Testis (tissue), 2 donors: ENCODE measurements at regions not wholly inside any gene's neighbourhood (a gene's known extent, or its start where the extent isn't known, plus 50 kb on each side); places are given as distances from the start of the nearest gene placed in this dataset.

ENCODE experiments used
- POLR2A ChIP-seq: fragments of 450-650 bp; IDR thresholded peaks from one replicate; pipeline ENCODE4 v1.6.1; 2017; ENCODE audit warnings: antibody characterized with exemption, mild to moderate bottlenecking, moderate library complexity
- TF ChIP-seq, protein P1 (sequence below), 3 experiments: fragments of 450-650 bp in 2 of 3; fragments of 200-600 bp in 1 of 3; sonication (generic) in 1 of 3; IDR thresholded peaks; one replicate each; pipeline ENCODE4 v1.5.1; 2016 to 2019; ENCODE audit warnings: antibody characterized with exemption in 3 of 3, mild to moderate bottlenecking in 2 of 3, moderate library complexity in 1 of 3

DNA sequence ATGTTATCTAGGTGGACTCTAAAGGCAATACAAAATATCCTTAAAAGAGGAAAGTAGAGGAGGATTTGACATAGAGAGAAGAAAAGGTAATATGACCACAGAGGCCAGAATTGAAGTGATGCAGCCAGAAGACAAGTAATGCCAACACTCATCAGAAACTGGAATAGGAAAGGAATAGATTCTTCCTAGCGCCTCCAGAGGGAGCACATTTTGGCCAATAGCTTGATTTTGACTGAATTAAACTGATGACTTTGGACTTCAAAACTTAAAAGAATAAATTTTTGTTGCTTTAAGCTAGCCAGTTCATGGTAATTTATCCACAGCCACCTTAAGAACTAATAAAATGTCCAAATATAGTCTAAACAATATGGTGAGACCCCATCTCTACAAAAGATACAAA is 1921.9 kb downstream of the OLFM4 start:
- TF ChIP-seq, protein P1, sequence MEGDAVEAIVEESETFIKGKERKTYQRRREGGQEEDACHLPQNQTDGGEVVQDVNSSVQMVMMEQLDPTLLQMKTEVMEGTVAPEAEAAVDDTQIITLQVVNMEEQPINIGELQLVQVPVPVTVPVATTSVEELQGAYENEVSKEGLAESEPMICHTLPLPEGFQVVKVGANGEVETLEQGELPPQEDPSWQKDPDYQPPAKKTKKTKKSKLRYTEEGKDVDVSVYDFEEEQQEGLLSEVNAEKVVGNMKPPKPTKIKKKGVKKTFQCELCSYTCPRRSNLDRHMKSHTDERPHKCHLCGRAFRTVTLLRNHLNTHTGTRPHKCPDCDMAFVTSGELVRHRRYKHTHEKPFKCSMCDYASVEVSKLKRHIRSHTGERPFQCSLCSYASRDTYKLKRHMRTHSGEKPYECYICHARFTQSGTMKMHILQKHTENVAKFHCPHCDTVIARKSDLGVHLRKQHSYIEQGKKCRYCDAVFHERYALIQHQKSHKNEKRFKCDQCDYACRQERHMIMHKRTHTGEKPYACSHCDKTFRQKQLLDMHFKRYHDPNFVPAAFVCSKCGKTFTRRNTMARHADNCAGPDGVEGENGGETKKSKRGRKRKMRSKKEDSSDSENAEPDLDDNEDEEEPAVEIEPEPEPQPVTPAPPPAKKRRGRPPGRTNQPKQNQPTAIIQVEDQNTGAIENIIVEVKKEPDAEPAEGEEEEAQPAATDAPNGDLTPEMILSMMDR (IDR thresholded peaks at IDR 0.05) = no peak
- TF ChIP-seq POLR2A = no peak
